GM21717 (cell line): ENCODE measurements at regions not wholly inside any gene's neighbourhood (a gene's known extent, or its start where the extent isn't known, plus 50 kb on each side); places are given as distances from the start of the nearest gene placed in this dataset.
"Not testable (repeated sequence)": the region's sequence is repeated elsewhere in the genome, so short reads cannot be mapped to it uniquely, and the experiment has no call there.

ENCODE experiments used
- ATAC-seq: cut with Tn5 transposase; IDR thresholded peaks from one replicate; pipeline ENCODE4 v1.9.1; 2021; ENCODE audit warnings: mild to moderate bottlenecking, moderate library complexity; ENCODE audit not compliant: unreplicated experiment

- not testable (repeated sequence) for ATAC-seq
Observed at GRCh38 chr21:6428498-6429092, 4092.8 kb upstream of the TPTE start.

DNA sequence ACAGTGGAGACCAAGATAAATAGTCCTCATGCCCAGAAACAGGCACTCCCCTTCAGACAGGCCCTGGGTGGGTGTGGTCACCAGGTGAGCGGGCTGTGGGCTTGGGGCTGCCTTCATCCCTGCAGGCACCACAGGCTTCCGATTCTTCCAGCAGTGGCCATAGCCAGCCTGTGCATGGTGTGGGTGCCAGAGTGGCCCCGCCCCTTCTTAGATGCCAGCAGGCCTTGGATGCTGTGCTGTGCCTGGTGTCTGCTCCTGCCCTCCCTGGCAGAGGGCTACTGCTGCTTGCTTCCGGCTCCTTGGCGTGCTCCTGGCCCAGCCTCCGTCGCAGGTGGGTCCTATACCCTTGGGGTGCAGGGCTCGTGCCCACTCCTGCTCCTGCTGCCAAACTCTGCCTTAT, 4091.5 kb upstream of the TPTE start:
- ATAC-seq = not testable (repeated sequence)

GRCh38 chr21:6433149-6433548, 4088.2 kb upstream of the TPTE start:
- not testable (repeated sequence) for ATAC-seq

DNA sequence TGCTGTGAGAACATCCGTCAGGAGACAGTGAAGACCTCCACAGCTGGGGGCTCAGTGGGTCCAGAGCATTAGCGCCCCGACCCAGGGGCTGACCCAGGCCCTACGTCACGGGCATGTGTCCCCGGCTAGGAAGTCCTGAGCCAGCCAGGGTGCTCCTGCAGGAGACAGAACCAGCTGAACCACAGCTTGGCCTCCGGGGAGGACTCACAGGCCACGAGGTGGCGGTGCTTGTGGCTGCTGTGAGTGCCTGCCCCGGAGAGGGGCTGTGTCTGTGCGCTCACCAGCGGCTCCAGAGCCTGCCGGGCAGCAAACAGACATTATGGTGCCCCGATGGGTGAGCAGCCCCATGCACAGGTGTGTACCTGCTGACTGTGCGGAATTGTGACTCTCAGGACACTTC, 4085.2 kb upstream of the TPTE start:
- ATAC-seq = not testable (repeated sequence)

- ATAC-seq = not testable (repeated sequence)
Observed at GRCh38 chr21:6436971-6437833, 4084.2 kb upstream of the TPTE start.

DNA sequence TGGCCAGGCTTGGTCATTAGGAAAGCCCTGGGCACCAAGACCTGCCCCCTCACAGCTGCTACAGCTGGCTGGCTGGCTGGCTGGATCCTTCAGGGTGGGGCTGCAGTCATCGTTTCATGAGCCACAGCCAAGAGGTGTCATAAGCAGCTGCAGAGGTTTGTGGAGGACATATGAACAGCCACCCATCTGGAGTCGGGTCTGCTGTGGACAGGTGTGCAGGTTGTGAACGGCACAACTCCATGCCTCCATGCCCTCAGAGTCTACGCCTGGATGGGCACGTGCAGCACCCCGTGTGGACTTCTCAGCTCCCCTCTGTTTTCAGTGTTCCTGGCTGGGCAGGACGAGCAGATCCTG, 4083.6 kb upstream of the TPTE start:
- not testable (repeated sequence) for ATAC-seq

- not testable (repeated sequence) for ATAC-seq
Observed at GRCh38 chr21:6439058-6439457, 4082.3 kb upstream of the TPTE start.

- not testable (repeated sequence) for ATAC-seq
Observed at GRCh38 chr21:6454648-6455340, 4066.6 kb upstream of the TPTE start.

DNA sequence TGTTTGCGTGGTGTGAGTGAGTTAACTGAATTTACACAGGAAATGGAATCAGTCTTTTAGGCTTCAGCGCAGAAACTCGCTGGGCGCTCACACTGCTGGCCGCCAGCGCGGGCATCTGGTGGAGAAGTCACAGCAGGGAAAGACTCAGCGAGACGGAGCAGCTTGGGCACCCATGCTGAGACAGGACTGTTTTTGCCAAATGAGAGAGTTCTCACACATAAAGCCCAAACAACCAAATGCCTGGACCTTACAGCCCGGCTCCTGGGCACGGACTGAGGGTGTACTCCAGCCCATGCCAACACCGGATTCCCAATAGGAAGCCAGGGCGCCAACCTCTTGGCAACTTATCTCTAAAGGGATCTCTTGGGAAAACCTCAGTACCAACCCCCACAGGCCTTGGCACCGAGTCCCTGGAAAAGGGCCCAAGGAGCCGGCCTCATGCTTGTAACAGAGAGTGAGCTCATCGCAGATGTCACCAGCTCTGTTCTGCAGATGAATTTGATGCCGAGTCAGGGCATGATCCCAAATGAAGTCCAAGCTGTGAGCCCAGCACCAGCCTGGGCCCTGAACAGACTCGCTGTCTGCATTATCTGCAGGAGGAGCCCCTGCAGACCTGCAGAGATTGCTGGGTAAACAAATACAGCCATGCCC, 4065.2 kb upstream of the TPTE start:
- not testable (repeated sequence) for ATAC-seq

DNA sequence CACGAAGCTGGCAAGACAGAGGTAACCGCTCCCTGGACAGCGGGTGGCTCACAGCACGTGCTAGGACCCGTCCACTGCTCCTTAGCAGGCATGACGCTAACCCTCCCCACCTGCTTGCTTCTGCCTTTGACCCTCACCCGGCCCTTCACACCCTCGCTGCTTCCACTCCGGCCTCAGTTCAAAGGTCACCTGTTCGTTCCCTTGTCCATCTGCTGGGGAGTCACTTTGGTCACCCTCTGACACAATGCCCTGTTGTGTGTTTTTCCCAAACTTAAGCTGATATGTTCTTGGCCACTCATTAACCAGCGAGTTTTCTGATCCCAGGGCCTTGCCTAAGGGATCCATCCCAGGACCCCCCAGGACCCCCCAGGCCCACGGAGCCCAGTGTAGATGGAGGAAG, 4061.6 kb upstream of the TPTE start:
- not testable (repeated sequence) for ATAC-seq

DNA sequence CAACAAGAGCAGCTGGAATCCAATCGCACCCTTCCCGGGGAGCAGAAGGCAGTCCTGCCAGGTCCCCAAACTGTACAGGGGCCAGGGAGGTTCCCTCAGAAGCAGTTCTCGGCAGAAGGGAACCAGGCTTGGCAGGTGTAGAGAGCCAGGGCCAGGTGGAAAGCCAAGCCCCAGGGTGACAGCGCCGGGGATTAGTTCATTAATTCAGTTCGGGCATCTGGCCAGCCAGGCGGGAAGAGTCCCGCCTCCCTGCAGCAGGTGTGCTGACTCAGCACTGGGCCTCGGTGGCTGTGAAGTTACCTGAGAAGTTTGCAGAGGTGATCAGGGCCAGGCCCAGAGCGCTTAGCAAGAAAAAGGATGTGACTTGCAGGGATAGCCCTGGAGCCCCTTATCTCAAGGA, 4060.0 kb upstream of the TPTE start:
- not testable (repeated sequence) for ATAC-seq

GRCh38 chr21:6464419-6464818, 4057.0 kb upstream of the TPTE start:
- ATAC-seq = not testable (repeated sequence)

- not testable (repeated sequence) for ATAC-seq
Observed at GRCh38 chr21:6466081-6466698, 4055.2 kb upstream of the TPTE start.

DNA sequence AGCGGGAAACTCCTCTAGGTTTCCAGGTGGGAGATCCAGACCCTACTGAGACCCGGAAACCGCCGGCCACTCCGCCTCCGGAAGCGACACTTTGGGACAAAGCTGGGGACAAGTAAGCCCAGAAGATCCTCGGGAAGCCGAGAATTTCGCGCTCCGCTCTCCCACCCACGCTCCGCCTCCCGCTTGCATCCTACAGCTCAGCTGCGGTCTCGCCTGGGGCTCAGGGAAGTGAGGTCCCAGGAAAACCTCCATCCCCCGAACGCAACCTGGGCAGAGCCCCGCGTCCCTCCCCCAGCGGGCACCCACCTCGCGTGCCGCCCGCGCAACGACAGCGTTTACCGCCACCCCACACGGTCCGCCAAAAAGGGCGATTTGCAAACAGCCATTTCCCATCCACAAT, 4054.7 kb upstream of the TPTE start:
- not testable (repeated sequence) for ATAC-seq

DNA sequence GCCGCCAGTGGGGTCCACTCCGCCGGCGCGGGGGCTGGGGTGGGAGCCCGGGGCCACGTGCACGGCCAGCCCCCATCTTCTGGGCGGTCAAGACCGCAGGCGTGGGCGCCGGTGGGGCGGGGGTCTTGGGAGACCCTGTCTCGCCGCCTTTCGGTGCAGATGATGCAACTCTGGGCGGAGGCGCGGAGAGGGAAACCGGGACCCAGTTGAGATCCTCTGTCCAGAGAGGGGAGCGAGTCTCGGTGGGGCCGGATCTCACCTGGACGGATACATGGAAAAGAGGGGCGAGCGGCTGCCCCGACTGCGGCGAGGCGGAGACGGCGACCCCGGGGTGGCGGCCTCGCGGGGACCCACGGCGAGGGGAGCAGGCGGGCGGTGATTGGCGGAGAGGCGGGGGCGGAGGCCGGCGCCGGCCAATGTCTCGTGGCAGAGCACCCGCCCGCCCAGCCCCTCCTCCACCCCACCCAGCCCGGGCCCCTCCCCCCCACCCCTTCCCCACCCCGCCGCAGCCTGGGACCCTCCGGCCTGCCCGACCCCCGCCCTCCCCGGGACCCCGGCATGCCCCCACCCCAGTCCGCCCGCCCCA, 4054.1 kb upstream of the TPTE start:
- not testable (repeated sequence) for ATAC-seq

DNA sequence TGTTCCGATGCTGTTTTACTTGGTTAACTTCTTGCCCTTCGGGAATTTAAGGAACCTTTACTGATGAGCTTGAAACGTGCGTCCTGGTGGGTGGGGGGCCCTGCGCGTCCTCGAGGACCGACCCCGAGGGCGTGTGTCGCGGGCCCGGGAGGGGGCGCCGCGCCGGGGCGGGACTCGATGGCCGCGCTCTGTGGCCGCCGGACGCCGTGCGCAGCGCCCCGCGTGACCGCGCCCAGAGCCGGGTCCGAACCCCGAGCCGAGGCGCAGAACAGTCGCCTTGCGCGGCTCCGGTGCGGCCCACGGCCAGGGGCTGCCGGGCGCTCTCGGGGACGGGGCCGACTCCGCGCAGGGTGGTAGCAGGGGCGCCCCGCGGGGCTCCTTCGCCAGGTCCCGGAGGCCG, 4053.5 kb upstream of the TPTE start:
- ATAC-seq = not testable (repeated sequence)

DNA sequence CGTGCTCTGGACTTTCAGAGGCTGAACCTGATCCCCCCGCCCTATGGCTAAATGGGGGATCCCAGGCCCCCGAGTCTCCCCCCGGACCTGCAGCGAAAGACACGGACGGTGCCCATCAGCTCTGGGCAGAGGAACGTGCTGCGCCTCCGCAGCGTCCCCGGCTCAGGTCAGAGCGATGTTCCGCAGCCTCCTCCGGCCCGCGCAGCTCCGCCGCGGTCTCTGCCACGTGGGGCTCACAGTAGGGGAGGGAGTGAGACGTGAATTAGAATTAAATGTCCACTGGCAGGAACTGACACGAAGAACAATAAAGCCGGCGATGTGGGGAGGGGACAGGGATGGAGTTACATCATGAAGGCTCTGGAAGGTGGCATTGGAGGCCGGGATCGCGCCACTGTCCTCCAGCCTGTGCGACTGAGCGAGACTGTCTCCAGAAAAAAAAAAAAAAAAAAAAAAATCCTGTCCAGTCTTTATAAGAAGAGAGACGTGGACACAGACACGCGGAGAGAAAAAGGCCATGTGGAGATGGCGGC, 4053.0 kb upstream of the TPTE start:
- ATAC-seq = not testable (repeated sequence)

DNA sequence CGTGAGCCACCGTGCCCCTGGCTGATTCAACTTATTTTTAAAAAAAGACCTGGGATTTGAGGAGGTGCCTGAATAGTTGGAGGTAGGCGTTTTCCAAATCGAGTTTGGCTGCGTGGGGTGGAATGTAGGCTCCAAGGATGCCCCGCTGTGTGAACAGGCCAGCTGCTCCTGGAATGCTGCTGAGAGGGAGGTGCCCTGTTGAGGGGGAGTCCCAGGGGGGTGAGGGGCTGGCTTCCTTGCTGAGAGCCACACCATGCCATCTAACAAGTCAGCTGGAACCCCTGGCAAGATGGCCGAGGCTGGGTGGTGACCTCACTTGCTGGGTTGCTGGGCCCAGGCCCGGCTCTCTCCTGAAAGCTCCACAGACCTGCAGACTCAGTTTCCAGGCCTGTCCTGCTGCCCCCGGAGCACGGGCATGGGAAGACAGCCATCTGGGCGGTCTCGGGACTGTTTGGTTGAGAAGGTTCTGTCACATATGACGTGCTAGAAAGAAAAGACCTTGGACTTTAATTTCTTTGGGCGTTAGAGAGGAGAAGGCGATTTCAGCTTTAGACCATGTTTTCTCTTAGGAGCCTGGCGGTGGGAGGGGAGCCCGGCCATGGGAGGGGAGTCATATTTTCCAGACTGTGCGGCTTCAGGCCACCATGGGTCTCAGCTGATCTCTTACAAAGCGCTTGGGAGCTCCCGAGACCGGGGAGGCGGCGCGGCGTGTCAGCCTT, 4047.0 kb upstream of the TPTE start:
- ATAC-seq = not testable (repeated sequence)

- not testable (repeated sequence) for ATAC-seq
Observed at GRCh38 chr21:6481116-6481515, 4040.3 kb upstream of the TPTE start.
